ENCODE measurements at regions not wholly inside any gene's neighbourhood (a gene's known extent, or its start where the extent isn't known, plus 50 kb on each side); places are given as distances from the start of the nearest gene placed in this dataset.

DNA sequence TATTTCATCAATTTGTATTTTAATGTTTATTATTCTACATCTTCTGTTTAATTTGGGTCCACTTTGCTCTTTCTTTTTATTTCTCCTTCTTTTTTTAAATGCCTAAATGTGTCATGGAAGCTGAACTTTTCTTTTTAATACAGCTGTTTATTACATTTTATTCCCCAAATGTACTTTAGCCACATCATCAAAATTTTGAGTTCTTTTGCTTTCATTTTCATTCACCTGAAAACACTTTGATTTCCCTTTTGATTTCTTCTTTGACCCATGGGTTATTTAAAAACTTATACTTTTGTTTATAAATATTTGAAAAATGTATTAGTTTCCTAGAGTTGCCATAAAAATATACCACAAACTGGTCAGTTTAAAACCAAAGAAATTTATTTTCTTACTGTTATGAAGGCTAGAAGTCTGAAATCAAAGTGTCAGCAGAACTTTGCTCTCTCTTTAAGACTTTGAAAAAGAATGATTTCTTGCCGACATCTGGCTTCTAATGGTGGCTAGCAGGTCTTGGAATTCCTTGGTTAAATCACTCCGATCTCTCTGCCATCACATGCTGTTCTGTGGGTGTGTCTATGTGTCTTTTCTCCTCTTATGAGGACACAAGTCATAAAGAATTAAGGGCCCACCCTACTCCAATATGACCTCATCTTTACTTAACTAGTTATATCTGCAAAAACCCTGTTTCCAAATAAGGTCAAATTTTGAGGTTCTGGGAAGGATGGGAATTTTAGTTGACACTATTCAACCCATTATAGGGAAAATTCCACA lies 225.5 kb downstream of the ANKRD7 start:
- H3K4me3 ChIP-seq (ENCODE audit: low read depth, low read length) = no peak overlapping the region
- TF ChIP-seq, protein P1, sequence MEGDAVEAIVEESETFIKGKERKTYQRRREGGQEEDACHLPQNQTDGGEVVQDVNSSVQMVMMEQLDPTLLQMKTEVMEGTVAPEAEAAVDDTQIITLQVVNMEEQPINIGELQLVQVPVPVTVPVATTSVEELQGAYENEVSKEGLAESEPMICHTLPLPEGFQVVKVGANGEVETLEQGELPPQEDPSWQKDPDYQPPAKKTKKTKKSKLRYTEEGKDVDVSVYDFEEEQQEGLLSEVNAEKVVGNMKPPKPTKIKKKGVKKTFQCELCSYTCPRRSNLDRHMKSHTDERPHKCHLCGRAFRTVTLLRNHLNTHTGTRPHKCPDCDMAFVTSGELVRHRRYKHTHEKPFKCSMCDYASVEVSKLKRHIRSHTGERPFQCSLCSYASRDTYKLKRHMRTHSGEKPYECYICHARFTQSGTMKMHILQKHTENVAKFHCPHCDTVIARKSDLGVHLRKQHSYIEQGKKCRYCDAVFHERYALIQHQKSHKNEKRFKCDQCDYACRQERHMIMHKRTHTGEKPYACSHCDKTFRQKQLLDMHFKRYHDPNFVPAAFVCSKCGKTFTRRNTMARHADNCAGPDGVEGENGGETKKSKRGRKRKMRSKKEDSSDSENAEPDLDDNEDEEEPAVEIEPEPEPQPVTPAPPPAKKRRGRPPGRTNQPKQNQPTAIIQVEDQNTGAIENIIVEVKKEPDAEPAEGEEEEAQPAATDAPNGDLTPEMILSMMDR (IDR thresholded peaks at IDR 0.05; ENCODE audit: control insufficient read depth, extremely low read depth, insufficient read depth) = no peak
- DNase-seq (ENCODE audit: low read depth) = no peak

DNA sequence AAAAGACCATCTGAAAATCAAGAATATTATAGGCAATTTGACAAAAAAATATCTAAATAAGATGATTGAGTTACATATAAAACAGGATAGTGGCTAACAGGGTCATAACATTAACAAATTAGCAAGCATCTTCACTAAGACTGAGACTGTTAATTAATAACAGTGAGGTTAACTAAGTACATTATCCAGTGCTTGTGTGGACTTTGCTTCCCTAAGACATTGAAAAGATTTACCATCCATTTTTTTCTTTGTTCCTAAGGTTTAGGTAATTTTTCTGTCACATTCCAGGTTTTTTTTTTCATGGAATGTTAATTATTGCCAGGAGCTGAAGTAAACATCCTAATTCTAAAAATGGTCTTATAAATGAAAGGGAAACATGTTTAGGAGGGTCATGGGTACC lies 227.6 kb downstream of the ANKRD7 start:
- H3K4me3 ChIP-seq (ENCODE audit: low read depth, low read length) = no peak overlapping the region
- TF ChIP-seq, protein P1 (IDR thresholded peaks at IDR 0.05; ENCODE audit: control insufficient read depth, extremely low read depth, insufficient read depth) = no peak
- DNase-seq (ENCODE audit: low read depth) = no peak

DNA sequence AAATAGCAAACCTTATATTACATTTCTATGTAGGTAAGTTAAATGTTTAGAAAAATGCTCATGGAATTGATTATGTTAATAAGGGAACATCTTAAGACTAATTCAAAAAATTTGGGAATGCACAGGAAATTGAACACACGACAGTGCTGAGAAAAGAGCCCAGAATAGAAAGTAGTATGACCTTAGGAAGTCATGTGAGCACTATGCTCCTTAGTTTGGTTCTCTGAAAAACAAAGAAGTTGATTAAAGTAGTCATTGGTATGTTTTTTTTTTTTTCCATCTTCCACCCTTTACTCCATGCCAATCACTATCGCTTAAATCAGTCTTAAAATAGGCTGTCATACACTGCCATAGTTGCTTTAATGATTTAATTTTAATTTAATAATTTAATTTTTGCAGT lies 242.9 kb downstream of the ANKRD7 start:
- H3K4me3 ChIP-seq (ENCODE audit: low read depth, low read length) = no peak overlapping the region
- DNase-seq (ENCODE audit: low read depth) = no peak
- TF ChIP-seq, protein P1 (IDR thresholded peaks at IDR 0.05; ENCODE audit: control insufficient read depth, extremely low read depth, insufficient read depth) = no peak

DNA sequence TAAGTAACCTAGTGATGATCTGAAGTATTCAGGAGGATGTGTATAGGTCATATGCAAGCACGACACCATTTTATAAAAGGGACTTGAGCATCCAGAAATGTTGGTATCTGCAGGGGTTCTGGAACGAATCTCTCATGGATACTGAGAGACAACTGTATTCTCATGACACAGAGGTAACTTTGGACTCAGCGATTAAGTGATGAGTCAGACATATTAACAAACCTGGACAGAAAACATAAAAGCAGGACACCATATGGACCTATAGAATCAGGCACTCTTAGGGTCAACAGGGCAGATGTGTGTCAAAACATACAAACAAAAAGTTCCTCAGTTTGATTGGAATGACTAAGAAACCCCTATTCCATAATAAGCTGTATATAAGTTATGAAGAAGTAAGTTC lies 248.1 kb downstream of the ANKRD7 start:
- H3K4me3 ChIP-seq (ENCODE audit: low read depth, low read length) = no peak overlapping the region
- DNase-seq (ENCODE audit: low read depth) = no peak
- TF ChIP-seq, protein P1 (IDR thresholded peaks at IDR 0.05; ENCODE audit: control insufficient read depth, extremely low read depth, insufficient read depth) = no peak

DNA sequence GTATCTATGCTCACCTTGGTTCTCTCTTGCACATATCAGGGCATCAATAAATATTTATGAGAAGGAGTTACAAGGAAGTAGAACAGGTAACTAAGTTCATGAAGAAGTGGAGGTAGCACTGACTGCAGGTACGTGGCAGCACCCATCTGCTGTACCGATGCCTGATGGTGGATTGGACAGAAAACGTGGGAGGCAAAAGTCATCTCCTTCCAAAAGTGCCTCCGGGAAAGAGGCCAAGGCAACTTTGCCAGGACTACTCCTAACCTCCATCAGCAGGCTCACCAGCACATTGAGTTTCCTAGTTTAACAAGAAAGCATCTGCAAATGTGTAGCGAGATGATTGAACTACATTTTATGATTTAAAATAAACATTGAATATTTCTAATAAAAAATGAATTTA lies 248.8 kb downstream of the ANKRD7 start:
- H3K4me3 ChIP-seq (ENCODE audit: low read depth, low read length) = no peak overlapping the region
- DNase-seq (ENCODE audit: low read depth) = no peak

DNA sequence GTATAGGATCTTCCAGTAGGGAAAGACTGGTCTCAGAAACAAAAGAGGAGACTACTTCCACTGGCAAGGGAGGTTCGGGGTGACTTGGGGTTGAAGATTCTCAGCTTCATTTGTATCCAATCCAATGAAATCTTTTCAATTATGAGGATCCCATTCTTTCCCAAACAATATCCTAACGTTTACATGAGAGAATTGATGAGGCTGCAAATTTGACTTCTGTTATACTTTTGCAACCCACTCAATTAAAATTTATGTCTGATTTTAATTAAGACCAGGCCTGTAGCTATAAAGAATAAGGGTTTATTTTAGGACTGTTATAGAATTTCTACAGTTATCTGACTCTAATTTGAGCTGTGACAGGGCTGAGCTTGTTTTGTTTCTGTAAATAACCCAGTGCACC lies 251.5 kb downstream of the ANKRD7 start:
- no peak overlapping the region for H3K4me3 ChIP-seq (ENCODE audit: low read depth, low read length)
- TF ChIP-seq, protein P1 (IDR thresholded peaks at IDR 0.05; ENCODE audit: control insufficient read depth, extremely low read depth, insufficient read depth) = no peak
- DNase-seq (ENCODE audit: low read depth) = no peak

More for the DNA sequence above, 248.8 kb downstream of the ANKRD7 start:
- TF ChIP-seq, protein P1 (IDR thresholded peaks at IDR 0.05; ENCODE audit: control insufficient read depth, extremely low read depth, insufficient read depth) = no peak

DNA sequence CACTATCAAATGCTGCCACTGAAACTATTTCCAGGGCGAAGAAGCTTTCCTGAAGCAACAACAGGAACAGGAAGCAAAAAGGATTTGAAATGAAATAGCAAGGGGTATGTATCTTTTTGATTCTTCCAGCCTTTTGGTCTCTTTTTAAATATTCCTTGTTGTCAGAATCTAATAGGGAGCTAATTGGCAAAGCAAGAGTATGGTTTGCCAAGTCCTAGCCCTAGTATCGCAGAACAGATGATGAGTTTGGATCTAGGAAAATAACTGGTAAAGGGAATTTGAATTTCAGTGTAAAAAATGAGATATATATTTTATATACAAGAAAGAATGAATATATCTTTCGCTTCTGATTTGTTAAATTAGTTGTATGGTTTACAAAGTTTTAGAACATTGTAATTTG lies 252.5 kb downstream of the ANKRD7 start:
- TF ChIP-seq, protein P1 (IDR thresholded peaks at IDR 0.05; ENCODE audit: control insufficient read depth, extremely low read depth, insufficient read depth) = no peak
- DNase-seq (ENCODE audit: low read depth) = no peak
- no peak overlapping the region for H3K4me3 ChIP-seq (ENCODE audit: low read depth, low read length)

Measured in LNCaP clone FGC (cell line).